K562 (cell line): ENCODE measurements at regions not wholly inside any gene's neighbourhood (a gene's known extent, or its start where the extent isn't known, plus 50 kb on each side); places are given as distances from the start of the nearest gene placed in this dataset.

Experiments
- ATAC-seq: fragments of 200-7000 bp; cut with Tn5 transposase; 3 replicates; pipeline ENCODE4 v1.9.1; 2020; ENCODE audit warnings: moderate library complexity
- BruUV-seq: library from RNA; stranded (reverse); fragments of 400-500 nt; replicated peaks from 2 replicates; lab custom pipeline; 2021; lab: Mats Ljungman, UMichigan
- CTCF ChIA-PET: fragments of 300-600 bp; formaldehyde crosslinking; extraction: SDS; loops from one replicate; lab custom pipeline; 2021; ENCODE audit warnings: low intra/inter-chr PET ratio; lab: Yijun Ruan, JAX
- POLR2A ChIA-PET: fragments of 300-600, 350-650 bp; sonication (Branson Sonifier 250); formaldehyde crosslinking; extraction: SDS; loops from one replicate; lab custom pipeline; 2021; ENCODE audit warnings: antibody characterized with exemption, inconsistent platforms; lab: Yijun Ruan, JAX
- DNase-seq, 4 experiments: peaks; one replicate each; pipeline versions ENCODE4 v3.0.0 to v3.0.0-alpha.2; 2011 to 2018; ENCODE audit warnings: low spot score in 3 of 4, mixed read lengths in 3 of 4; ENCODE audit errors: extremely low read depth in 1 of 4
- FAIRE-seq: peaks from 2 replicates; lab custom pipeline; 2011; peaks lifted over from hg19 to GRCh38; lab: Jason Lieb, UNC
- H2AFZ ChIP-seq: 2 replicates; pipeline ENCODE4 v1.6.0; 2011; ENCODE audit warnings: low read depth, low read length, control low read depth, inconsistent platforms
- H3K27ac ChIP-seq: fragments of 200-600 bp; 3 replicates; pipeline ENCODE4 v1.8.0; 2011; ENCODE audit warnings: low read depth, mild to moderate bottlenecking, control low read depth, inconsistent platforms, low read length, moderate library complexity, mixed read lengths; ENCODE audit errors: extremely low read depth
- H3K27me3 ChIP-seq, 2 experiments: fragments of 300-600 bp in 1 of 2; 2 replicates in 1 of 2; 3 replicates in 1 of 2; pipeline versions ENCODE4 v1.6.0 to v1.8.0; 2011; ENCODE audit warnings: inconsistent platforms in 2 of 2, low read length in 2 of 2, mild to moderate bottlenecking in 1 of 2, mixed read lengths in 1 of 2, moderate library complexity in 1 of 2; ENCODE audit not compliant: control insufficient read depth in 2 of 2, insufficient read depth in 2 of 2
- H3K36me3 ChIP-seq: fragments of 300-600 bp; 3 replicates; pipeline ENCODE4 v1.8.0; 2011; ENCODE audit warnings: mild to moderate bottlenecking, low read length, inconsistent platforms; ENCODE audit not compliant: control insufficient read depth, insufficient read depth
- H3K4me1 ChIP-seq, 2 experiments: fragments of 200-600 bp in 1 of 2; replicated peaks in 1 of 2; 2 replicates in 1 of 2; 3 replicates in 1 of 2; pipeline versions ENCODE4 v1.5.1 to v1.8.0; 2011; ENCODE audit warnings: inconsistent platforms in 2 of 2, low read length in 2 of 2, mild to moderate bottlenecking in 1 of 2, mixed read lengths in 1 of 2, moderate library complexity in 1 of 2; ENCODE audit not compliant: control insufficient read depth in 2 of 2, insufficient read depth in 2 of 2
- H3K4me2 ChIP-seq: 2 replicates; pipeline ENCODE4 v1.6.1; 2011; ENCODE audit warnings: low read length, control low read depth, inconsistent platforms, mixed read lengths; ENCODE audit not compliant: insufficient read depth
- H3K4me3 ChIP-seq: fragments of 200-600 bp; sonication (generic), shearing (Covaris generic); 2 replicates; pipeline ENCODE4 v1.5.1; 2016; ENCODE audit warnings: control low read depth, inconsistent platforms
- H3K79me2 ChIP-seq: fragments of 200-600 bp; 3 replicates; pipeline ENCODE4 v1.8.0; 2011; ENCODE audit warnings: low read length, inconsistent platforms; ENCODE audit not compliant: control insufficient read depth, insufficient read depth
- H3K9ac ChIP-seq, 2 experiments: 2 replicates each; pipeline versions ENCODE4 v1.6.0 to v1.6.1; 2011; ENCODE audit warnings: low read depth in 2 of 2, low read length in 2 of 2, control low read depth in 1 of 2, inconsistent platforms in 1 of 2, mild to moderate bottlenecking in 1 of 2, mixed read lengths in 1 of 2; ENCODE audit not compliant: insufficient read depth in 1 of 2
- H3K9me1 ChIP-seq: one replicate; pipeline ENCODE4 v1.6.0; 2011; ENCODE audit warnings: inconsistent platforms, mild to moderate bottlenecking, low read length, moderate library complexity; ENCODE audit not compliant: control insufficient read depth, insufficient read depth
- H3K9me3 ChIP-seq: replicated peaks from 2 replicates; pipeline ENCODE4 v1.5.1; 2011; ENCODE audit warnings: low read depth, low read length, inconsistent platforms; ENCODE audit not compliant: control insufficient read depth, insufficient read depth
- H4K20me1 ChIP-seq: replicated peaks from 2 replicates; pipeline ENCODE4 v1.6.1; 2011; ENCODE audit warnings: low read length, inconsistent platforms, mixed read lengths; ENCODE audit not compliant: control insufficient read depth, insufficient read depth
- CEBPG ChIP-seq, 3 experiments: fragments of 200-800 bp in 1 of 3; sonication (Bioruptor generic) in 1 of 3; sonication (generic) in 1 of 3; formaldehyde crosslinking in 1 of 3; IDR thresholded peaks in 2 of 3; conservative IDR thresholded peaks in 1 of 3; 2 replicates each; pipeline versions ENCODE4 v1.6.1 to v1.8.0; 2016 to 2022; ENCODE audit warnings: missing compliant biosample characterization in 2 of 3, missing genetic modification characterization in 2 of 3, mild to moderate bottlenecking in 1 of 3, missing genetic modification reagents in 1 of 3
- EP400 ChIP-seq: fragments of 450-650 bp; IDR thresholded peaks from 2 replicates; pipeline ENCODE4 v1.6.1; 2017; ENCODE audit warnings: antibody characterized with exemption, mild to moderate bottlenecking, moderate library complexity
- FOXJ3 ChIP-seq: sonication (generic); formaldehyde crosslinking; IDR thresholded peaks from 2 replicates; pipeline ENCODE4 v1.4.0; 2020; ENCODE audit warnings: mild to moderate bottlenecking, missing genetic modification reagents
- JUND ChIP-seq, 2 experiments: IDR thresholded peaks; 2 replicates in 1 of 2; 3 replicates in 1 of 2; pipeline ENCODE4 v1.6.1; 2011; ENCODE audit warnings: borderline replicate concordance in 2 of 2, low read depth in 2 of 2, low read length in 2 of 2, improper control_type of control experiment in 1 of 2, missing biosample characterization in 1 of 2, missing genetic modification characterization in 1 of 2, missing genetic modification reagents in 1 of 2
- L3MBTL2 ChIP-seq: fragments of 450-650 bp; IDR thresholded peaks from 2 replicates; pipeline ENCODE4 v1.6.1; 2016; ENCODE audit warnings: mild to moderate bottlenecking, moderate library complexity
- MEF2A ChIP-seq: IDR thresholded peaks from 2 replicates; pipeline ENCODE4 v1.6.1; 2011; ENCODE audit warnings: low read depth, mild to moderate bottlenecking, low read length, moderate library complexity; ENCODE audit not compliant: control insufficient read depth
- MYC ChIP-seq, 2 experiments: fragments of 250-450 bp in 1 of 2; sonication (Bioruptor Pico) in 1 of 2; IDR thresholded peaks; 2 replicates each; pipeline versions ENCODE4 v1.5.1 to v1.6.1; 2012 to 2021; ENCODE audit warnings: low read depth in 2 of 2, borderline replicate concordance in 1 of 2, improper control_type of control experiment in 1 of 2, low read length in 1 of 2, mild to moderate bottlenecking in 1 of 2, moderate library complexity in 1 of 2
- PTBP1 ChIP-seq: fragments of 200-400 bp; formaldehyde crosslinking; IDR thresholded peaks from 2 replicates; pipeline ENCODE4 v1.6.1; 2017; ENCODE audit warnings: low read depth, low read length
- PYGO2 ChIP-seq: fragments of 450-650 bp; IDR thresholded peaks from 2 replicates; pipeline ENCODE4 v1.6.1; 2016; ENCODE audit warnings: mild to moderate bottlenecking, missing genetic modification characterization, moderate library complexity, missing compliant biosample characterization
- RCOR1 ChIP-seq, 2 experiments: IDR thresholded peaks; 2 replicates each; pipeline ENCODE4 v1.6.1; 2012; ENCODE audit warnings: low read depth in 2 of 2, low read length in 2 of 2, borderline replicate concordance in 1 of 2, improper control_type of control experiment in 1 of 2
- RFX1 ChIP-seq: fragments of 450-650 bp; IDR thresholded peaks from 2 replicates; pipeline ENCODE4 v1.6.1; 2016; ENCODE audit warnings: mild to moderate bottlenecking, moderate library complexity
- ZNF347 ChIP-seq: fragments of 450-650 bp; formaldehyde crosslinking; IDR thresholded peaks from 2 replicates; pipeline ENCODE4 v1.4.0; 2020; ENCODE audit warnings: low read depth, mild to moderate bottlenecking, moderate library complexity
- ZNF41 ChIP-seq: fragments of 250-450 bp; sonication (Bioruptor Pico); conservative IDR thresholded peaks from 2 replicates; pipeline ENCODE4 v1.4.0; 2020; ENCODE audit warnings: mild to moderate bottlenecking
- ZNF75A ChIP-seq: fragments of 450-650 bp; formaldehyde crosslinking; IDR thresholded peaks from 2 replicates; pipeline ENCODE4 v1.4.0; 2020; ENCODE audit warnings: mild to moderate bottlenecking
- WGBS: fragments of 100-300 bp; shearing (Covaris generic); methylation state at CpG from one replicate; pipeline ENCODE4 v1.1.6; 2016; ENCODE audit warnings: low coverage, mixed read lengths; ENCODE audit not compliant: insufficient coverage; ENCODE audit errors: missing lambda C conversion rate; 5-methylcytosine and 5-hydroxymethylcytosine counted together
- in situ Hi-C: fragments of 300-500 bp; cut with MboI; formaldehyde crosslinking; loops from 4 replicates; pipeline ENCODE4 v1.15.0; 2018; ENCODE audit warnings: inconsistent platforms, mixed read lengths
- intact Hi-C: fragments of 100-400 bp; cut with micrococcal nuclease; formaldehyde crosslinking; loops from 2 replicates; pipeline ENCODE4 v1.14.2; 2022
- TF ChIP-seq, protein P1 (sequence below): sonication (generic); formaldehyde crosslinking; IDR thresholded peaks from 2 replicates; pipeline ENCODE4 v1.8.0; 2022; ENCODE audit warnings: mild to moderate bottlenecking, missing genetic modification reagents, borderline replicate concordance
- TF ChIP-seq, protein P2 (sequence below): sonication (generic); formaldehyde crosslinking; IDR thresholded peaks from 2 replicates; pipeline ENCODE4 v1.8.1; 2023; ENCODE audit warnings: mild to moderate bottlenecking, missing genetic modification reagents

DNA sequence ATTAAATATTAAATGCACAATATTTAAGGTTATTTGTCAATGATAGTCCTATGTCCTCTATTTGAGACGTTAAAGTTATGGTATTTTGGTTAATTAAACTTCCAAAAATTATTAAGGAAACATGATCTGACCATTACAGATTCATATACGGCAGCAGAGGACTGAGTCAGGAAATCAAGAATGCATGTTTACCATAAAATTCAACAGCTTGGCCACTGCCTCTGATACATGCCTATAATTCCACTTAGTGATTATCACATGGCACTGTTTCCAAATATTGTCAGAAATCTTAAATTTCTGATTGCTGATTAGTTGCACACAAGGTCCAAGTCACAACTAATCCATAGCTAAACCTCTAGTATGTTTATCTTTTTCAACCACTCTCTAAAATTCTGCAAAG is 232.2 kb upstream of the UGT8 start:
- Histone ChIP-seq H3K4me3 (no peak overlapping the region), H3K27me3 (no peaks in the 10 kb centered on the region), H2AFZ (no peak overlapping the region), H3K9me1 (no peaks in the 10 kb centered on the region), H3K27ac (no peak overlapping the region), H3K9ac (no peak overlapping the region), H3K4me1 (no peaks in the 10 kb centered on the region), H4K20me1 (no peaks in the 10 kb centered on the region), H3K36me3 (no peaks in the 10 kb centered on the region), H3K79me2 (no peaks in the 10 kb centered on the region), H3K4me2 (no peak overlapping the region), H3K9me3 (no peaks in the 10 kb centered on the region)
- in situ Hi-C loops, result no loop called here
- intact Hi-C loops, result no loop called here
- POLR2A ChIA-PET, result no interaction called here
- 3% methylated on average over 2 of the region's 2 CpGs for WGBS
- no peak for ATAC-seq
- no peak for TF ChIP-seq PYGO2
- no peak for TF ChIP-seq RFX1
- no peak for TF ChIP-seq PTBP1
- TF ChIP-seq, protein P1, sequence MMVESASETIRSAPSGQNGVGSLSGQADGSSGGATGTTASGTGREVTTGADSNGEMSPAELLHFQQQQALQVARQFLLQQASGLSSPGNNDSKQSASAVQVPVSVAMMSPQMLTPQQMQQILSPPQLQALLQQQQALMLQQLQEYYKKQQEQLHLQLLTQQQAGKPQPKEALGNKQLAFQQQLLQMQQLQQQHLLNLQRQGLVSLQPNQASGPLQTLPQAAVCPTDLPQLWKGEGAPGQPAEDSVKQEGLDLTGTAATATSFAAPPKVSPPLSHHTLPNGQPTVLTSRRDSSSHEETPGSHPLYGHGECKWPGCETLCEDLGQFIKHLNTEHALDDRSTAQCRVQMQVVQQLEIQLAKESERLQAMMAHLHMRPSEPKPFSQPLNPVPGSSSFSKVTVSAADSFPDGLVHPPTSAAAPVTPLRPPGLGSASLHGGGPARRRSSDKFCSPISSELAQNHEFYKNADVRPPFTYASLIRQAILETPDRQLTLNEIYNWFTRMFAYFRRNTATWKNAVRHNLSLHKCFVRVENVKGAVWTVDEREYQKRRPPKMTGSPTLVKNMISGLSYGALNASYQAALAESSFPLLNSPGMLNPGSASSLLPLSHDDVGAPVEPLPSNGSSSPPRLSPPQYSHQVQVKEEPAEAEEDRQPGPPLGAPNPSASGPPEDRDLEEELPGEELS (CRISPR knock-in tag), result no peak
- TF ChIP-seq ZNF75A, result no peak
- TF ChIP-seq ZNF347 (CRISPR knock-in tag), result no peak
- no peak for TF ChIP-seq JUND (IDR thresholded peaks at IDR 0.05; ENCODE audit: borderline replicate concordance, low read depth, low read length)
- no peak for TF ChIP-seq JUND (tag; IDR thresholded peaks at IDR 0.05; ENCODE audit: borderline replicate concordance, low read depth, low read length)
- no peak for TF ChIP-seq MYC (IDR thresholded peaks at IDR 0.05; ENCODE audit: low read depth, low read length)
- no peak for TF ChIP-seq MYC (CRISPR knock-in tag; IDR thresholded peaks at IDR 0.05; ENCODE audit: borderline replicate concordance, low read depth)
- TF ChIP-seq MEF2A, result no peak
- TF ChIP-seq FOXJ3 (CRISPR knock-in tag), result no peak
- TF ChIP-seq, protein P2, sequence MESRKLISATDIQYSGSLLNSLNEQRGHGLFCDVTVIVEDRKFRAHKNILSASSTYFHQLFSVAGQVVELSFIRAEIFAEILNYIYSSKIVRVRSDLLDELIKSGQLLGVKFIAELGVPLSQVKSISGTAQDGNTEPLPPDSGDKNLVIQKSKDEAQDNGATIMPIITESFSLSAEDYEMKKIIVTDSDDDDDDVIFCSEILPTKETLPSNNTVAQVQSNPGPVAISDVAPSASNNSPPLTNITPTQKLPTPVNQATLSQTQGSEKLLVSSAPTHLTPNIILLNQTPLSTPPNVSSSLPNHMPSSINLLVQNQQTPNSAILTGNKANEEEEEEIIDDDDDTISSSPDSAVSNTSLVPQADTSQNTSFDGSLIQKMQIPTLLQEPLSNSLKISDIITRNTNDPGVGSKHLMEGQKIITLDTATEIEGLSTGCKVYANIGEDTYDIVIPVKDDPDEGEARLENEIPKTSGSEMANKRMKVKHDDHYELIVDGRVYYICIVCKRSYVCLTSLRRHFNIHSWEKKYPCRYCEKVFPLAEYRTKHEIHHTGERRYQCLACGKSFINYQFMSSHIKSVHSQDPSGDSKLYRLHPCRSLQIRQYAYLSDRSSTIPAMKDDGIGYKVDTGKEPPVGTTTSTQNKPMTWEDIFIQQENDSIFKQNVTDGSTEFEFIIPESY (CRISPR knock-in tag), result no peak
- no peak for TF ChIP-seq L3MBTL2
- no peak for TF ChIP-seq CEBPG (CRISPR knock-in tag; IDR thresholded peaks at IDR 0.05)
- no peak for TF ChIP-seq CEBPG (tag; conservative IDR thresholded peaks at IDR 0.05 in 1 of 2, IDR thresholded peaks at IDR 0.05 in 1 of 2)
- TF ChIP-seq ZNF41 (CRISPR knock-in tag), result no peak
- TF ChIP-seq RCOR1 (IDR thresholded peaks at IDR 0.05; ENCODE audit: borderline replicate concordance in 1 of 2, low read depth in 2 of 2, low read length in 2 of 2), result no peak
- no peak for TF ChIP-seq EP400
- DNase-seq, result no peak
- CTCF ChIA-PET, result no interaction called here
- no peak for FAIRE-seq
- no TSS peak for BruUV-seq
